ENCODE measurements at regions not wholly inside any gene's neighbourhood (a gene's known extent, or its start where the extent isn't known, plus 50 kb on each side); places are given as distances from the start of the nearest gene placed in this dataset.

DNA sequence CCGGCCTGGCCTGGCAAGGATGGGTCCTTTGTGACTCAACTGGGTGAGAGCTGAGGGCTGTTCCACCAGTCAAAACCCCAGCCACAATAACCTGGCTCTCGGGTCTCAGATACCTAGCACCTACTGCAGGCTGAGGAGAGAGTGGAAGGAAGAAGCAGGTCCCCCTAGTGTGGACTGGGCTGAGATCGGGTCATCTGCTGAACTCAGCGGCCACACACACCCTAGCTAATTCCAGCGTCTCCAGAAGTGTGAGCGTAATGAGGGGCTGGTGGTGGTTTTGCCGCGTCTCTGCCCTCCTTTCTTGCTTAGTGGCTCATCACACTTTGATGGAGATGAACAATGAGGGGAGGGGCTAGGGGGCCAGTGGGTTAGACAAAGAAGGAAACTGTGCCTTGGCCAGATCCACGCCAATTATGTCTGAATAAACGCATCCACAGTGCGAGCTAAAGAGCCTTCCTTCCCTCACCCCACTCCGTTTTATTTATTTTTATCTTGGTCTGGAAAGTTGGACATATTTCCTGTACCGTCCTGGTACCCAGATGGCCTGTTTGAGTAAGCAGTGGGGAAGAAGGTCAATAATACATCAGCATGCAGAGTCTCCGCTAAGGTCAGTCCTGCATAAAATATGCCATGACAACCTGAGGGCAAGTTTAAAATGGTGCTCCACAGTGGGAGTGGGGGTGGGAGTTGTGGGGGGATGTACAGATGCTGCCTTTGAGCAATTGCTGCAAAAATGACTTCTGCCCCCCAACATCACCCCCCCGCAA is 370.0 kb downstream of the WDR72 start:
- no peak overlapping the region for H3K4me3 ChIP-seq (replicated peaks; ENCODE audit: low read depth, low read length)
- no peak for DNase-seq (ENCODE audit: low read depth)
- TF ChIP-seq, protein P1, sequence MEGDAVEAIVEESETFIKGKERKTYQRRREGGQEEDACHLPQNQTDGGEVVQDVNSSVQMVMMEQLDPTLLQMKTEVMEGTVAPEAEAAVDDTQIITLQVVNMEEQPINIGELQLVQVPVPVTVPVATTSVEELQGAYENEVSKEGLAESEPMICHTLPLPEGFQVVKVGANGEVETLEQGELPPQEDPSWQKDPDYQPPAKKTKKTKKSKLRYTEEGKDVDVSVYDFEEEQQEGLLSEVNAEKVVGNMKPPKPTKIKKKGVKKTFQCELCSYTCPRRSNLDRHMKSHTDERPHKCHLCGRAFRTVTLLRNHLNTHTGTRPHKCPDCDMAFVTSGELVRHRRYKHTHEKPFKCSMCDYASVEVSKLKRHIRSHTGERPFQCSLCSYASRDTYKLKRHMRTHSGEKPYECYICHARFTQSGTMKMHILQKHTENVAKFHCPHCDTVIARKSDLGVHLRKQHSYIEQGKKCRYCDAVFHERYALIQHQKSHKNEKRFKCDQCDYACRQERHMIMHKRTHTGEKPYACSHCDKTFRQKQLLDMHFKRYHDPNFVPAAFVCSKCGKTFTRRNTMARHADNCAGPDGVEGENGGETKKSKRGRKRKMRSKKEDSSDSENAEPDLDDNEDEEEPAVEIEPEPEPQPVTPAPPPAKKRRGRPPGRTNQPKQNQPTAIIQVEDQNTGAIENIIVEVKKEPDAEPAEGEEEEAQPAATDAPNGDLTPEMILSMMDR (IDR thresholded peaks at IDR 0.05; ENCODE audit: low read length, missing control alignments) = no peak

DNA sequence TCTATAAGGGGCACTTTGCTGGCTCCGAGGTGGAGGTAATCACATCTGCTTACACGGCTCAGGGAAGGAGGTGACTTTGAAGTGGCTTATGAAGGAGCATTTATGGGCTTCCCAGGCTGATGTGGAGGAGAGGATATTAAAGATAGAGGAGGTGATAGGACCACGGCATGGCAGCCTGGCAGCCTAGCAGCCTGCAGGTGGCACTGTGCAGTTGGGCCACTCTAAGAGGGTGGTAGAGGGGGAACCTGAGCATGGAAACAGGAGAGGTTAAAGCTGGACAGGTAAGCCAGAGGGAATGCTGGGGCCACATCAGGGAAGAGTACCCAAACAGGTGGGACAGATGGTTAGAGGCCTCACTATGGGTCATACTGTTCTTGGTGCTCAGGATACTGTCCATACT is 375.0 kb downstream of the WDR72 start:
- no peak for DNase-seq (ENCODE audit: low read depth)
- no peak overlapping the region for H3K4me3 ChIP-seq (replicated peaks; ENCODE audit: low read depth, low read length)
- TF ChIP-seq, protein P1 (IDR thresholded peaks at IDR 0.05; ENCODE audit: low read length, missing control alignments) = no peak

DNA sequence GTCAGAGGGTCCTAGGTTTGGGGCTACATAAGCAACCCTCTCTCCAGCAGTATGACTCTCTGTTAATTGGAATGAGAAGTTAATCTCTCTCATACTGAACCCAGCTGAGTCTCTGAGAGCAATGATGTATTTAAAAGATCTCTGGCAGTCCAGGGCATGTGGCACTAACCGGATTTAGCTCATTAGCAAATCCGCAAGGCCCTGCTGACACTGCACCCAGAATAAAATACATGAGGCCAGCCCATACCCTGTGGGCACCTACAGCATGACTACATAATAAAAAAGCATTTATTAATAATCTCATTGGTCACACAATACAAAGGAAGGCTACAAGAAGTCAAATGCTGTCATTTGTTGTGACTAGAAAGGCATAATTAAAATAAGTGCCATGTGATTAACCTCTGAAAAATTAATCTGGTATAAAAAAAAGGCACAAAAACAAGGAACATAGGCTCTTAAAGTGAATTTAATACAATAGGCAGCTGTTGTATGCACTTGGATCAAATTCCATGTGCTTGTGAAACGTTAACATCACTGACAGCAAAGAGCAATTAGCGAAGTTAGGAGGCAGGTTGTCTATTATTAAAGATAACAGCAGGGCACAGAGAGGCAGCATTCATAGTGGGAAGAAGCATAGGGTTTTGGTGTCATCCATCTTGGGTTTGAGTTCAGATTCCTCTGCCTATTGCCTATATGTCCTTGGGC is 381.2 kb downstream of the WDR72 start:
- TF ChIP-seq, protein P1 (IDR thresholded peaks at IDR 0.05; ENCODE audit: low read length, missing control alignments) = no peak
- DNase-seq (ENCODE audit: low read depth) = no peak
- no peak overlapping the region for H3K4me3 ChIP-seq (replicated peaks; ENCODE audit: low read depth, low read length)

DNA sequence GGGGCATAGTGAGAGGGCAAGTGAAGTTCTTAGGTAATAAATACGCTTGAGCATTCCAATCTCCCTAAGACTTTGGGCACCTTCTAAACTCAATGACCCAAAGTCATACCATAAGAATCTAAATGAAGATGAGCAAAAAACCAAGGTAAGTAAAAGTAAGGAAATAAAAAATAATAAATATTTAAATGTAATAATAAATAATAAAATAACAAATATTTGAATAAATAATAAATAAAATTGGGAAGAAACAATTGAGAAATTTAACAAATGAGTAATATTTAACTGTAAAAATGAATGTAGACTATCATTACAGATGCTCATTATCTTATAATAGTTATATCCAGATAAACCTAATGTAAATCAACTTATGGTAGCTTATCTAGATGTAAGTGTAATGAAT is 391.7 kb downstream of the WDR72 start:
- H3K4me3 ChIP-seq (replicated peaks; ENCODE audit: low read depth, low read length) = no peak overlapping the region
- no peak for DNase-seq (ENCODE audit: low read depth)
- TF ChIP-seq, protein P1 (IDR thresholded peaks at IDR 0.05; ENCODE audit: low read length, missing control alignments) = no peak

DNA sequence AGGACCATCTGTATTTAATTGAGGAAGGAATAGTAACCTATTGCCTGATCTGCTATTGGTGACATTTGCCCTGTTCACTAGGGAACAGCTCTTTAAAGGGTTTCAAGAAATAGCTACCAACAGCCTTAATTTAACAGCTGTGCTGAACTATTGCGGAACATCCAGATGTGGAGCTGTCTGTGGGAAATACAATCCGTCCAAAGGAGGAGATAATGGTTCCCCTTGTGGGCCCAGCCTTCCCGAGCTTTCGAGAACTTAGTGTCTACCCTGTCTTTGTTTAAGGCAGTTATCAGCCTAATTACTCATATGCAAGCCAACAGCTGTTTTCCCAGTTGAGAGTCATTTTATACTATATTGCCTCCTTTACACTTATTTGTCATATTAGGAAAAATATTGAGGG is 398.6 kb downstream of the WDR72 start:
- TF ChIP-seq, protein P1 (IDR thresholded peaks at IDR 0.05; ENCODE audit: low read length, missing control alignments) = no peak
- H3K4me3 ChIP-seq (replicated peaks; ENCODE audit: low read depth, low read length) = no peak overlapping the region
- DNase-seq (ENCODE audit: low read depth) = no peak

DNA sequence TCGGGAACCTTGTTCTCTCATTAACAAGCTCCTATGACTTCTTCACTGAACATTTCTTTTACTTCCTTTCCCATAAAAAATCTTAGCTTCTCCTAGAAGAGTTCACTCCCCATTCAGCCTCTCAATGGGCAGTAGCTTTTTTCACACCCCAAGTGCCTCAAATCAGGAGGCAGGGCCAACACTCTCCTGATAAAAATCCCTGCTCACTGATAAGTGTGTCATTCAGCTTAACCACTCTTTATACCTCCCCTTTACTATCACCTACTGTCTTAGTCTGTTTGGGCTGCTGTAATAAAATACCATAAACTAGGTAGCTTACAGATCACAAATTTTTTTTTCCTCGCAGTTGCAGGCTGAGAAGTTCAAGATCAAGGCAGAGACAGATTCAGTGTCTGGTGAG is 400.4 kb downstream of the WDR72 start:
- TF ChIP-seq, protein P1 (IDR thresholded peaks at IDR 0.05; ENCODE audit: low read length, missing control alignments) = no peak

More for the DNA sequence above, 400.4 kb downstream of the WDR72 start:
- no peak for DNase-seq (ENCODE audit: low read depth)
- H3K4me3 ChIP-seq (replicated peaks; ENCODE audit: low read depth, low read length) = no peak overlapping the region

Measured in fibroblast of pulmonary artery (primary cell).